H1 (cell line): ENCODE measurements at regions not wholly inside any gene's neighbourhood (a gene's known extent, or its start where the extent isn't known, plus 50 kb on each side); places are given as distances from the start of the nearest gene placed in this dataset.

Experiments used
- CTCF ChIA-PET: fragments of 300-600 bp; sonication (Branson Sonifier 250); formaldehyde crosslinking; loops from one replicate; lab custom pipeline; 2021; ENCODE audit not compliant: partially characterized antibody; lab: Charles Lee
- POLR2A ChIA-PET: fragments of 300-600 bp; sonication (Branson Sonifier 250); formaldehyde crosslinking; loops from one replicate; lab custom pipeline; 2021; ENCODE audit warnings: inconsistent platforms; ENCODE audit not compliant: partially characterized antibody; lab: Charles Lee
- DNase-seq, 2 experiments: peaks; one replicate each; pipeline versions ENCODE4 v3.0.0 to v3.0.0-alpha.2; 2010 to 2022; ENCODE audit warnings: low spot score in 2 of 2, low read depth in 1 of 2, mixed read lengths in 1 of 2
- FAIRE-seq: peaks from 2 replicates; lab custom pipeline; 2011; peaks lifted over from hg19 to GRCh38; lab: Jason Lieb, UNC
- H2AFZ ChIP-seq: 2 replicates; pipeline ENCODE4 v1.8.1; 2012; ENCODE audit warnings: low read length, inconsistent platforms
- H2AK5ac ChIP-seq: 2 replicates; pipeline ENCODE4 v1.6.1; 2013; ENCODE audit warnings: low read depth, low read length
- H2BK120ac ChIP-seq: replicated peaks from 2 replicates; pipeline ENCODE3; 2013; ENCODE audit warnings: low read depth, low read length, inconsistent platforms
- H2BK12ac ChIP-seq: 2 replicates; pipeline ENCODE4 v1.6.1; 2013; ENCODE audit warnings: low read depth, low read length
- H2BK15ac ChIP-seq: 2 replicates; pipeline ENCODE4 v1.6.1; 2013; ENCODE audit warnings: low read length
- H2BK20ac ChIP-seq: 2 replicates; pipeline ENCODE4 v1.6.1; 2013; ENCODE audit warnings: low read length
- H2BK5ac ChIP-seq: 2 replicates; pipeline ENCODE4 v1.6.1; 2013; ENCODE audit warnings: low read depth, low read length
- H3K14ac ChIP-seq: 2 replicates; pipeline ENCODE4 v1.6.1; 2013; ENCODE audit warnings: inconsistent platforms; ENCODE audit not compliant: insufficient read length
- H3K18ac ChIP-seq: 2 replicates; pipeline ENCODE4 v1.6.1; 2013; ENCODE audit warnings: low read length; ENCODE audit errors: extremely low read depth
- H3K23ac ChIP-seq: 2 replicates; pipeline ENCODE4 v1.6.1; 2013; ENCODE audit warnings: inconsistent platforms; ENCODE audit not compliant: insufficient read length
- H3K23me2 ChIP-seq: 2 replicates; pipeline ENCODE4 v1.6.1; 2013; ENCODE audit warnings: low read depth, low read length
- H3K27ac ChIP-seq: 2 replicates; pipeline ENCODE4 v1.6.1; 2011; ENCODE audit warnings: low read depth, low read length, inconsistent platforms
- H3K27me3 ChIP-seq, 4 experiments: replicated peaks in 1 of 4; 1 replicate in 1 of 4; 2 replicates in 3 of 4; pipeline versions ENCODE4 v1.6.1 to v1.8.1; 2011 to 2013; ENCODE audit warnings: low read length in 3 of 4, mild to moderate bottlenecking in 3 of 4, inconsistent platforms in 2 of 4, mixed read lengths in 2 of 4, moderate library complexity in 1 of 4; ENCODE audit not compliant: control insufficient read depth in 3 of 4, insufficient read depth in 3 of 4; ENCODE audit errors: extremely low read depth in 1 of 4
- H3K36me3 ChIP-seq, 4 experiments: 2 replicates each; pipeline versions ENCODE4 v1.6.1 to v1.8.1; 2011 to 2013; ENCODE audit warnings: mild to moderate bottlenecking in 4 of 4, low read length in 3 of 4, moderate library complexity in 2 of 4, control low read depth in 1 of 4, inconsistent platforms in 1 of 4; ENCODE audit not compliant: insufficient read depth in 4 of 4, control insufficient read depth in 2 of 4
- H3K4ac ChIP-seq: replicated peaks from 2 replicates; pipeline ENCODE3; 2013; ENCODE audit warnings: low read length, low read depth, mixed read lengths, inconsistent platforms; ENCODE audit not compliant: insufficient read length
- H3K4me1 ChIP-seq, 4 experiments: replicated peaks in 1 of 4; 1 replicate in 1 of 4; 2 replicates in 3 of 4; pipeline versions ENCODE4 v1.6.1 to v1.8.1; 2011 to 2013; ENCODE audit warnings: low read length in 3 of 4, inconsistent platforms in 2 of 4, mixed read lengths in 1 of 4; ENCODE audit not compliant: insufficient read depth in 4 of 4, control insufficient read depth in 3 of 4
- H3K4me2 ChIP-seq, 2 experiments: 2 replicates each; pipeline versions ENCODE4 v1.6.1 to v1.8.1; 2011 to 2013; ENCODE audit warnings: low read depth in 2 of 2, low read length in 2 of 2, control low read depth in 1 of 2, inconsistent platforms in 1 of 2, mild to moderate bottlenecking in 1 of 2; ENCODE audit not compliant: insufficient read depth in 1 of 2
- H3K4me3 ChIP-seq, 4 experiments: fragments of 200-600, 300-600 bp in 1 of 4; sonication (generic), shearing (Covaris generic), sonication (Bioruptor Twin) in 1 of 4; 2 replicates each; pipeline versions ENCODE4 v1.5.1 to v1.8.1; 2011 to 2016; ENCODE audit warnings: low read length in 4 of 4, low read depth in 3 of 4, control low read depth in 2 of 4, inconsistent platforms in 2 of 4, mild to moderate bottlenecking in 2 of 4, mixed read lengths in 1 of 4, moderate library complexity in 1 of 4; ENCODE audit not compliant: insufficient read depth in 2 of 4; ENCODE audit errors: extremely low read depth in 1 of 4
- H3K56ac ChIP-seq: replicated peaks from 2 replicates; pipeline ENCODE3; 2013; ENCODE audit warnings: low read depth, mild to moderate bottlenecking, mixed read lengths, low read length, inconsistent platforms; ENCODE audit not compliant: insufficient read length
- H3K79me1 ChIP-seq: 2 replicates; pipeline ENCODE4 v1.6.1; 2013; ENCODE audit warnings: low read depth, low read length, control low read depth
- H3K79me2 ChIP-seq, 2 experiments: 2 replicates each; pipeline versions ENCODE4 v1.6.1 to v1.8.1; 2012 to 2013; ENCODE audit warnings: low read length in 2 of 2, mild to moderate bottlenecking in 2 of 2, inconsistent platforms in 1 of 2; ENCODE audit not compliant: insufficient read depth in 2 of 2, control insufficient read depth in 1 of 2
- H3K9ac ChIP-seq, 4 experiments: replicated peaks in 1 of 4; 1 replicate in 1 of 4; 2 replicates in 3 of 4; pipeline versions ENCODE4 v1.6.1 to v1.8.1; 2011 to 2013; ENCODE audit warnings: low read depth in 3 of 4, low read length in 3 of 4, control low read depth in 2 of 4, mild to moderate bottlenecking in 2 of 4, moderate library complexity in 2 of 4, inconsistent platforms in 1 of 4; ENCODE audit errors: extremely low read depth in 1 of 4
- H3K9me3 ChIP-seq, 2 experiments: 2 replicates each; pipeline versions ENCODE4 v1.6.1 to v1.8.1; 2012 to 2013; ENCODE audit warnings: mild to moderate bottlenecking in 2 of 2, moderate library complexity in 2 of 2, control low read depth in 1 of 2, inconsistent platforms in 1 of 2, low read depth in 1 of 2, low read length in 1 of 2, mixed read lengths in 1 of 2; ENCODE audit not compliant: insufficient read depth in 2 of 2
- H4K20me1 ChIP-seq, 2 experiments: replicated peaks in 1 of 2; 2 replicates each; pipeline versions ENCODE3 to v1.8.1; 2011 to 2013; ENCODE audit warnings: inconsistent platforms in 2 of 2, low read length in 2 of 2, mild to moderate bottlenecking in 1 of 2; ENCODE audit not compliant: insufficient read depth in 2 of 2, control insufficient read depth in 1 of 2
- H4K5ac ChIP-seq: 2 replicates; pipeline ENCODE4 v1.6.1; 2013; ENCODE audit warnings: low read length, low read depth, mixed read lengths, inconsistent platforms; ENCODE audit not compliant: insufficient read length
- H4K8ac ChIP-seq: 2 replicates; pipeline ENCODE4 v1.8.0; 2013; ENCODE audit warnings: mild to moderate bottlenecking, moderate library complexity, low read length, inconsistent platforms; ENCODE audit not compliant: insufficient read depth; ENCODE audit errors: extremely low read depth
- H4K91ac ChIP-seq: replicated peaks from 2 replicates; pipeline ENCODE3; 2013; ENCODE audit warnings: low read length, mixed read lengths, inconsistent platforms; ENCODE audit not compliant: insufficient read length
- SP1 ChIP-seq: IDR thresholded peaks from 2 replicates; pipeline ENCODE4 v1.6.1; 2011; ENCODE audit warnings: low read depth, low read length
- TBP ChIP-seq: IDR thresholded peaks from 2 replicates; pipeline ENCODE4 v1.6.1; 2011; ENCODE audit warnings: low read depth, low read length, improper control_type of control experiment
- WGBS, 2 experiments: shearing (Covaris generic) in 1 of 2; methylation state at CpG; one replicate each; pipeline versions ENCODE4 v1.1.6 to v1.1.7; 2013 to 2015; ENCODE audit warnings: low lambda C conversion rate in 2 of 2, mixed read lengths in 2 of 2, inconsistent platforms in 1 of 2, low coverage in 1 of 2, missing lambda C conversion rate in 1 of 2; ENCODE audit not compliant: insufficient replicate concordance in 2 of 2, insufficient coverage in 1 of 2, insufficient read length in 1 of 2; ENCODE audit errors: extremely low coverage in 1 of 2, missing lambda C conversion rate in 1 of 2; 5-methylcytosine and 5-hydroxymethylcytosine counted together

DNA sequence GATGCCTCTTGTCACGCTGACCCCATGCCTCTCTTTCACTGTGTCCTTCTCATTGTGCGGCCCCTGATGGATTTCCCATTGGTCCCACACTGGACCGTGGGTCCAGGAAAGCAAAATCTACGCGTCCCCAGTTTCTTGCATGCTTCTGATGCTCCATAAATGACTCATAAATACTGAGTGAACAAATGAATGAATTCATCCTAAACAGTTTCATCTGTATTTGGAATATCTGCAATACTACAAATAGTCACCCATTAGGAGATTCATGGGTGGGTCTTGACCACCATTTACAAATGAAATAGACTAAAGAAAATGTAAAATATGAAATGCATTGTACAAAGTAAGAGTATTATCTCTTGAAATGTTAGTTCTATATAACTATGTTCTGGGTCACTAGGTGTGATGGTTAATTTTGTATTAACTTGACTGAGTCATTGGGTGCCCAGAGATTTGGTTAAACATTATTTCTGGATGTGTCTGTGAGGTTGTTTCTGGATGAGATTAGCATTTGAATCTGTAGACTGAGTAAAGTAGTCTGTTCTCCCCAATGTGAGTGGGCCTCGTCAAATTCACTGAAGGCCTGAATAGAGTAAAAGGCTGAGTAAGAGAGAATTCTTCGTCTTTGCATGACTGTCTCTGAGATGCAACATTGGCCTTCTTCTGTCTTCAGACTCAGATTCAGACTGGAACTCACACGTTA lies 448.7 kb downstream of the PREX1 start:
- Histone ChIP-seq H3K27ac (no peak overlapping the region), H3K4ac (no peak overlapping the region), H4K20me1 (no peaks in the 10 kb centered on the region), H3K14ac (no peak overlapping the region), H2AFZ (no peak overlapping the region), H2BK12ac (no peak overlapping the region), H2BK20ac (no peak overlapping the region; the same call in 1 of the 2 replicates), H3K79me2 (no peaks in the 10 kb centered on the region), H3K36me3 (no peaks in the 10 kb centered on the region), H4K8ac (no peak overlapping the region), H4K5ac (no peak overlapping the region), H3K4me3 (no peak overlapping the region), H3K23ac (no peak overlapping the region), H3K18ac (no peak overlapping the region), H3K4me1 (peaks cover 4 to 13% (median 6%) of the 10 kb centered on the region in 4 experiments; a peak in 5 of 7 replicates), H2BK5ac (no peak overlapping the region), H4K91ac (no peak overlapping the region), H2AK5ac (no peak overlapping the region), H3K27me3 (no peaks in the 10 kb centered on the region; a peak in 2 of 7 replicates), H3K4me2 (no peak overlapping the region), H2BK120ac (no peak overlapping the region), H3K9ac (no peak overlapping the region), H3K79me1 (no peaks in the 10 kb centered on the region), H3K23me2 (no peaks in the 10 kb centered on the region), H3K56ac (no peak overlapping the region), H3K9me3 (no peaks in the 10 kb centered on the region), H2BK15ac (no peak overlapping the region)
- FAIRE-seq (no peak), DNase-seq (no peak)
- 63% methylated on average over 8 of the region's 8 CpGs; no CpG with 5 or more reads in 1 of the 2 experiments for WGBS, 2 experiments
- ChIA-PET POLR2A (no interaction called here), CTCF (interaction anchor here (0.6 to 2.3 kb wide), 3 partner anchors 29 to 259 kb away, joined by 3 to 5 read pairs (median 3); no protein-coding TSS in a partner anchor)
- no peak for TF ChIP-seq SP1
- TF ChIP-seq TBP, result no peak
